HUES64 (cell line): ENCODE measurements at regions not wholly inside any gene's neighbourhood (a gene's known extent, or its start where the extent isn't known, plus 50 kb on each side); places are given as distances from the start of the nearest gene placed in this dataset.

Experiments used
- H3K27ac ChIP-seq: 2 replicates; pipeline ENCODE4 v1.7.0; 2013; ENCODE audit warnings: low read depth, low read length, inconsistent platforms
- H3K27me3 ChIP-seq: 2 replicates; pipeline ENCODE4 v1.6.1; 2013; ENCODE audit warnings: mild to moderate bottlenecking, low read length; ENCODE audit not compliant: insufficient read depth
- H3K36me3 ChIP-seq: 2 replicates; pipeline ENCODE4 v1.6.1; 2013; ENCODE audit warnings: mild to moderate bottlenecking, low read length; ENCODE audit not compliant: insufficient read depth
- H3K4me1 ChIP-seq: 2 replicates; pipeline ENCODE4 v1.6.1; 2013; ENCODE audit warnings: mild to moderate bottlenecking, low read length, moderate library complexity; ENCODE audit not compliant: insufficient read depth
- H3K4me3 ChIP-seq: 2 replicates; pipeline ENCODE4 v1.5.1; 2013; ENCODE audit warnings: mild to moderate bottlenecking, low read length, moderate library complexity
- H3K9ac ChIP-seq: 2 replicates; pipeline ENCODE4 v1.6.1; 2013; ENCODE audit warnings: mild to moderate bottlenecking, low read depth, low read length
- H3K9me3 ChIP-seq: 2 replicates; pipeline ENCODE4 v1.6.1; 2013; ENCODE audit warnings: low read depth, low read length; ENCODE audit not compliant: insufficient read depth
- WGBS: fragments of 150-250, 120-280 bp; methylation state at CpG from one replicate; pipeline ENCODE4 v1.1.7; 2013; ENCODE audit warnings: missing lambda C conversion rate; 5-methylcytosine and 5-hydroxymethylcytosine counted together

DNA sequence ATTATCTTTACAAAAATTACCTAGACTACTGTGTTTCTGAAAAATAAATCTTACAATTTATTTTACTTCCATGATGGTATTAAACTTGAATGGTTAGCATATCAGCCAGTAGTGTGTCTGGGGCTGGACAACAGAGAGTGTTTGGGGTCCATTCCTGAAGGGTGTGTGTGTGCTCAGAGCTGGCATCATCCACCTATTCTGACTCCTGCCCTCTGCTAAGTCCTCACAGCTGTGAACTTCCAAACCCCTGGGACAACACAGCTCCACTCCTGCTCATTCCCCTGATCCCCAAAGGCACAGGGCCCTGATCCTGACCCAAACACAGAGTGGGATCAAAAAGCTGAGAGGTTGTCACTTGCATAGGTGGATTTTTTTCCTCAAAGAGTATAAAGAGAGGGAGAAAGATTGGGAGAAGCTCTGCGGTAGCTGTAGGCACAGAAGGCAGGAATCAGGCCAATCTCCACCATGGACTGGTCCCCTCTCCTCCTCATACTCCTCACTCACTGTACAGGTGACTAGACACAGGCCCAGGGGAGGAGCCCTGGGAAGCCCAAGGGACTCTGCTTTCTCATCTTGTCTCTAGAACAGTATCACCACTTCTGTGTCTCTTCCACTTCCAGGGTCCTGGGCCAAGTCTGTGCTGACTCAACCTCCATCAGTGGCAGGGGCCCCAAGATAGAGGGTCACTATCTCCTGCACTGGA lies 55.7 kb upstream of the TOP3B start:
- Histone ChIP-seq H3K4me3 (no peak overlapping the region), H3K9me3 (no peaks in the 10 kb centered on the region), H3K4me1 (peaks cover 4% of the 10 kb centered on the region; the same call in 1 of the 2 replicates), H3K36me3 (no peaks in the 10 kb centered on the region), H3K27ac (no peak overlapping the region), H3K27me3 (peaks cover 99% of the 10 kb centered on the region), H3K9ac (no peak overlapping the region)
- WGBS: 92% methylated on average over 1 of the region's 1 CpG

DNA sequence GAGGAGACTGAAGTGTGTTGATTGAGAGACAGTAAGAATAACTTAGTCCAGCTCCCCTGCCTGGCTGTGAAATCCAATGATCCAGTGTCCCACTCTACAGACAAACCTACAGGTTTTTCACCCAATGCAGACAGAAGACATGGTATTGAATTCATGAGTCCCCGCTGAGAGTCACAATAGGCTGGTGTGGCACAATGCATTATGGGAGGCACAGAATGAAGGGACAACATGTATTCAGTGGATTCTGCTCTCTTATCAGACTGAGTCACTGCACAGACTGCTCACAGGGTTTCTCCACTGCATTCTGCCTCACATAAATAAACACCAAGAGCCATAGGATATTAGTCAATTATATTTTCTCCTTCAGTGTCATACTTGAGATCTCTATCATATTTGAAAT lies 55.2 kb upstream of the TOP3B start:
- no peaks in the 10 kb centered on the region for H3K36me3 ChIP-seq
- H3K9me3 ChIP-seq: no peaks in the 10 kb centered on the region
- H3K4me3 ChIP-seq: no peak overlapping the region
- H3K9ac ChIP-seq: no peak overlapping the region
- 83% methylated on average over 1 of the region's 1 CpG for WGBS
- H3K27me3 ChIP-seq: peaks cover 99% of the 10 kb centered on the region
- H3K27ac ChIP-seq: no peak overlapping the region
- peaks cover 4% of the 10 kb centered on the region; the same call in 1 of the 2 replicates for H3K4me1 ChIP-seq

DNA sequence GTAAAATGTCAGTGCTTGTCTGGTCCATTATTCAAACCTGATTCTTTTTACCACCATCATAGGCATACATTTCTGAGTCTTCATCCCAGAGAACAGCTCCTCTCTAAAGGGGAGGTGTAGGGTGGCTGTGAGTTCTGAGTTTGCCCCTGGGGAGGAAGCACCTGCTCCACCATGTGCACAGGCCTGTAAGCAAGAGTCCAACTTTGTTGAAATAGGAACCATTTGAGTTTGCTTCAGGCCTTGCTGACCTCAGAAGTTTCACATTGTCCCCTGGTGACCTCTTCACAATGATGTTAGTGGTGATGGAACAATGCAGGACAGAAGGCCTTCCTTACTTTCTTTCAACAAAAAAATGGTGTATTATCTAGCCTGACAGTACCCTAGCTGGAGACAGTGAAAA lies 54.6 kb upstream of the TOP3B start:
- H3K4me3 ChIP-seq: no peak overlapping the region
- H3K9ac ChIP-seq: no peak overlapping the region
- no peak overlapping the region for H3K27ac ChIP-seq
- H3K36me3 ChIP-seq: no peaks in the 10 kb centered on the region
- no peaks in the 10 kb centered on the region for H3K9me3 ChIP-seq
- H3K27me3 ChIP-seq: peaks cover 100% of the 10 kb centered on the region
- peaks cover 4% of the 10 kb centered on the region; the same call in 1 of the 2 replicates for H3K4me1 ChIP-seq

DNA sequence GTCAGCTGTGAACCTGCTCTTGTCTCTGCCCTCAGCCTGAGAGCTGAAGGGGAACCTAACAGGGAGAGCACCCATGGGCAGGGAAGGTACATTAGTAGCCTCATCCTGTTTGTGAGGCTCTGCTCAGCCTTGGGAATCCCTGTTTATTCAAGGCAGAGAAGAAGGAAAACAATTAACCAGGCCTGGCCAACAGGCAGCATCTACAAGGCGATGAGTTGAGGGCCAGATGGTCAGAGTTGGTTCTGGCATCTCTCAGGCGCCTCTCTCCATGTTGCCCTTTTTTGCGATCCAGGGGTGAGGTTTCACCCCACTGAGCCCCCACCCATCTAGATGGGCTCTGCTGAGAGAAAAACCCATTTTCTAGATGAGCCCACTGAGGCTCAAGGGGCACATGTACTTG lies 54.0 kb upstream of the TOP3B start:
- Histone ChIP-seq H3K9me3 (no peaks in the 10 kb centered on the region), H3K9ac (no peak overlapping the region), H3K27ac (no peak overlapping the region), H3K4me3 (no peak overlapping the region), H3K36me3 (no peaks in the 10 kb centered on the region), H3K4me1 (peaks cover 4% of the 10 kb centered on the region; the same call in 1 of the 2 replicates), H3K27me3 (peaks cover 100% of the 10 kb centered on the region)
- WGBS: 92% methylated on average over 3 of the region's 3 CpGs

DNA sequence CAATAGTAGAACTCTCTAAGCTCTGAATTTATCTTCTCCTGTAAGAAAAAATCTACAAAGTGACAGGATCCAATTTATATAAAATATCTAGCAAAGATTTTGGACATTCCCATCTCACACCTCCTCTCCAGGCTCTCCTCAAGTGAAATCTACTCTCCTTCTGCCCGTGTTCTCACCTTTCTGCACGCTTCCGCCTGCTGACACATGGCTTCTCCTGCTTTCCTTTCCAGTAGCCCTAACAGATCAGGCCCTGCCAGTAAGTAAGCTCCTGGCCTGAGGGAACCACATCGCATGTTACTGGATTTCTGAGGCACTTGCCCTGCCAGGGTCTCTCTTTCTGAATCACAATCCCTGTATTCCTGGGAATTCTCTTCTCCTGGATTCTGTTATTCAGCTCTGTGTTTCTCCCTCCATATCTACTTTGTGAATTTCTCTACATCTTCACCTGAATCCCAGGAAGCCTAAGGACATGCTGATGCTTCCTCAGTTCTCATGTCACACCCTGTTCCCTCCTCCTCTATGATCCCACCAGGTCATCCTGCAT lies 53.3 kb upstream of the TOP3B start:
- H3K9ac ChIP-seq: no peak overlapping the region
- no peak overlapping the region for H3K27ac ChIP-seq
- no peaks in the 10 kb centered on the region for H3K36me3 ChIP-seq
- H3K9me3 ChIP-seq: no peaks in the 10 kb centered on the region
- H3K27me3 ChIP-seq: peaks cover 100% of the 10 kb centered on the region
- peaks cover 4% of the 10 kb centered on the region; the same call in 1 of the 2 replicates for H3K4me1 ChIP-seq
- no peak overlapping the region for H3K4me3 ChIP-seq
- WGBS: 87% methylated on average over 4 of the region's 4 CpGs

DNA sequence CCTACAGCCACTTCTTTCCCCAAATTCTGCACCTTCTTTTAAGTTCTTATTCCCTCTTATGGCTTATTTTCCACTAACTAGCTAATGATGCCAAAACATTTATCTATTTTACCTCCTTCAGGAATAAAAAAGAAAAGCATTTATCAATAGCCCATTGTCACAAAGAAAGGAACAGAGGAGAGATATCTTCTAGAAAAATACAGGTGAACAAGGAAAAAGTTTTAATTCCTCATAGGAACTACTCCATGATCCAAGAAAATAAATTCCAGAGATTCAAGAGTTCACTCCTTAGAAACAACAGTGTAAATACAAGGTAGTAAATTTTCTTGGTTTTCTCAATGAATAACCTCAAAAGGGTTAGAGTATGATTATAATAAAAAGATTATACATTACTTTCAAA lies 52.6 kb upstream of the TOP3B start:
- Histone ChIP-seq H3K9me3 (no peaks in the 10 kb centered on the region), H3K27ac (no peak overlapping the region), H3K4me1 (peaks cover 4% of the 10 kb centered on the region; the same call in 1 of the 2 replicates), H3K4me3 (no peak overlapping the region), H3K9ac (no peak overlapping the region), H3K36me3 (no peaks in the 10 kb centered on the region), H3K27me3 (peaks cover 100% of the 10 kb centered on the region)

DNA sequence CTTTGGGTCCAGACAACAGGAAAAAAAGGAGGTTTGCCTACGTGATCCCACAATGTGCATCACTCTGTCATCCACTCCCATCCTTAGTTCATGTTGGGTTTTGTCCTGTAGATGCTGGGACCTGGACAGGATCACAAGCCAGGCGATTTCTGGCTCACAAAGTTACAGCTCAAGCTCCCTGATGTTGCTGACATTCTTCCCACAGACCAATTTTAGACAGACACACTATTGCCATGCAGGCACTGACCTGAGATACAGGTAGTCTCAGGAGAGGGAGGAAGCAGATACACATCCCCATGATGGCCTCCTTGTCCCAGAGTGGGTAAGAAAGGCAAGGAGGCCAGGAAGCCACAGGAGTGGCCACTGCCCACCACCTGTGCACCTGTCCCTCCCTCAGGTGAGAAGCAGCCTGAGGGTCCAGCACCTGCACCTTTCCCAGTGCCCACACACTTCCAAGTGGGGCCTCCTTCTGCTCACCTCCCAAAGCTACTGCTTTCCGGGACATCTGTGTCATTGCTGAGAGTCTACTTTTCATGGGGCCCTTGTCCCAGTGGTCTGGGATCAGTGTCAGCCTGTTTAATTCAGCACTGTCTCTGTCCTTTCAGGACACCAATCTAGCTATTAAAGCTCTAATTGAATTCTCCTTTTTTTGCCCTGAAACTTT lies 52.0 kb upstream of the TOP3B start:
- Histone ChIP-seq H3K9ac (no peak overlapping the region), H3K27me3 (peaks cover 100% of the 10 kb centered on the region), H3K36me3 (no peaks in the 10 kb centered on the region), H3K4me3 (no peak overlapping the region), H3K27ac (no peak overlapping the region), H3K9me3 (no peaks in the 10 kb centered on the region), H3K4me1 (peaks cover 4% of the 10 kb centered on the region; the same call in 1 of the 2 replicates)
- WGBS: 84% methylated on average over 3 of the region's 3 CpGs

DNA sequence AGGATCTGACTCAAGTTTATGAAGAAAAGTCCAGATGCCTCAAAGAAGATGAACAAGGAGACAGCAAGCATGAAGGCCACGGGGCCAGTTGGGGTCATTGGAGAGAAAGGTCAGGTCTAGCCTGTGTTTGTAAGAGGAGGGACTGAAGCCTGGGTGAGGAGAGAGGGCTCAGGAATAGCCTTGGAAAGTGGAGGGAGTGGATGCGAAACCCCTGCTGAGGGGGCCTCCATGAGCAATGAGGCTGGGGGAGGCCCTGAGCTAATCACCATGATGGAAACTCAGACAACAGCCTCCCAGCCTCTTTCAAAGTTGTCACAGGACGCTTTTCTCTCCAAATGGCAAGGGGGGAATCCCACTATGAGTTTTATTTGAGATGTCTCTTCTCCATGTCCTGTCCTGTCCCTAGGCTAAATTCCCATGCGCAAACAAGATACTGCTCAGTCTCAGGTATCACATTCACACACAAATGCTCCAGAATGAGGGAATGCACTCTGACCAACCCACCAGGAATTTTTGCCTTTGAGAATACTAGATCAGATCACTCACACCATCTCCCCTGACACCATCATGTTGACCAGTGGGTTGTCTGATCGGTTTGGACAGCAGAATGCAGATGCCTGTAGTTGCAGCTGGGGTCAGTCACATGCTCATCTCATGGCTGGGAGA lies 51.3 kb upstream of the TOP3B start:
- no peak overlapping the region for H3K9ac ChIP-seq
- peaks cover 98% of the 10 kb centered on the region for H3K27me3 ChIP-seq
- H3K4me3 ChIP-seq: no peak overlapping the region
- no peaks in the 10 kb centered on the region for H3K36me3 ChIP-seq
- WGBS: 91% methylated on average over 5 of the region's 5 CpGs
- H3K27ac ChIP-seq: no peak overlapping the region
- no peaks in the 10 kb centered on the region for H3K9me3 ChIP-seq
- H3K4me1 ChIP-seq: peaks cover 4% of the 10 kb centered on the region; the same call in 1 of the 2 replicates

DNA sequence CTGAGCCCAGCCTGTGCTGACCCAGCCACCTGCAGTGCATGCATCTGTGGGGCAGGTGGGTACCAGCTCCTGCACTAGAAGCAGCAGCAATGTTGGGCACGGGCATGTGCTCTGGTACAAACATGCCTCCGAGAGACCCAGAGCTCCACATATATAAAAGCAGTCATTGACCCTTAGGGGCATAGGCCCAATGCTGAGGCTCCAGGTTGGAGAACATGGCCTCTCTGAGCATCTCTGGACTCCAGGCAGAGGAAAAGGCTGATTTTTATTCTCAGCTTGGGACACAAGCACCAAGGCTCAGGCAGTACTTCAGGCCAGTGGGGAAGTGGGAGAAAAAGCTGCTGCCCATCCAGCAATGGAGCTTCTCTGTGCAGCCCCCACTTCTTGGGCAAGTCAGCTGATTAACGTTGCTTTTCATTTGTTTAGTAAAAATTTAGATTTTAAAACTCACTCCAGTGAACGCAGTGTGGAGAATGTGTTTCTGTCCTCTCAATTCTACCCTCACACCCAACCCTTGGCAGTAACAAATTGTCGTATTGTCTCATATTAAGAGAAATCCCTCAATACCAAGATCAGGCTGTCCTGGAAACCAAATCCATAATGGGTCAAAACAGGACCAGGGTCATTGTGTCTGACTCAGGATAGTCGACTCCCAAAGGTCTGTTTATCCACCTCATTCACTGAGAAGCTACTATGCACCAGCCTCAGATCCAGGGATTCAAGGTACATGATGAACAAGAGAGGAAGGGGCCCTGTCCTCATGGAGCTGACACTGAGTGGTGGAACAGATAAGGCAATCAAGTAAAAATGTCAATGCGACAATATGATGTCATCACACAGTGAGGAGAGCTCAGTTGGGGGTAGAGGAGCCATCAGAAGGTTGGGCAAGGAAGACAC lies 50.6 kb upstream of the TOP3B start:
- Histone ChIP-seq H3K9me3 (no peaks in the 10 kb centered on the region), H3K36me3 (no peaks in the 10 kb centered on the region), H3K4me3 (no peak overlapping the region), H3K27ac (no peak overlapping the region), H3K9ac (no peak overlapping the region), H3K27me3 (peaks cover 96% of the 10 kb centered on the region), H3K4me1 (peaks cover 4% of the 10 kb centered on the region; the same call in 1 of the 2 replicates)
- 96% methylated on average over 7 of the region's 7 CpGs for WGBS

DNA sequence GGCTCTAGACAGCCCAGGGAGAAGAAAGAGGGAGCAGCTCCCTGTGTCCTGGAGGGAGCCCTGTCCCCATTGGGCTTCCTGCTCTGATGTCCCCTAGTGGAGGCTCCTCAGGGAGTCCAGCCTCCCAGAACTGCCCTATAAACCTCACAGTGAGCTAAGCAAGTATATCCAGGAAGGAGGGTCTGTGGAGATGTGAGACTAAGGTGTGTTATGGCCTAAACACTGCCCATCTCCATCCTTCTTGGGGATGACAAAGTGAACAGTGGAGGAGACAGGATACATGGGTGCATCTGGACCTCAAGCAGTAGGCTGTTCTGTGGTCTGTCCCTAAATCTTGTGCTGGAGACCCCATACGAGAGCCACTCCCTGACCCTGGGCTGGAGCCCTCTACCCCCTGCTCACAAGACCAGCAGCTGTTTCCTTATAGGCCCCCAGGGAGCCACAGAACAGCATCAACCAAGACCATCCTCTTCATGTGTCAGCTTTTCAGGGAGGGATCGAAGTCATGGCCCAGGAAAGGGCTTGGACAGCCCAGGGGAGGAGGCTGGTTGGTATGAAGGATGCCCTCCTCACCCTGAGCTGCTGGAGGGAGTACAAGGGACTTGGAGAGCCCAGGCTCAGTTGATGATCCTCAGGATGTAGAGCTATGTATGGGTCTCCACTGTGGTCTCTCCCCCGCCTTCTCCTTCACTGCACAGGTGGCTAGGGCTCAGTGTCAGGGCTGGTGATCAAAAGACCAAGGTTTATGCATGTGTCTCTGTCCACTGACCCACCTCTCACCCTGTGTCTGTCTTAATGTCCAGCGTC lies 49.7 kb upstream of the TOP3B start:
- H3K9ac ChIP-seq: no peak overlapping the region
- peaks cover 93% of the 10 kb centered on the region for H3K27me3 ChIP-seq
- H3K4me1 ChIP-seq: no peaks in the 10 kb centered on the region; the same call in 1 of the 2 replicates

More for the DNA sequence above, 49.7 kb upstream of the TOP3B start:
- WGBS: 86% methylated on average over 4 of the region's 4 CpGs
- no peaks in the 10 kb centered on the region for H3K36me3 ChIP-seq
- no peak overlapping the region for H3K27ac ChIP-seq
- no peaks in the 10 kb centered on the region for H3K9me3 ChIP-seq
- no peak overlapping the region for H3K4me3 ChIP-seq
